ENCODE measurements at regions not wholly inside any gene's neighbourhood (a gene's known extent, or its start where the extent isn't known, plus 50 kb on each side); places are given as distances from the start of the nearest gene placed in this dataset.

GRCh38 chr3:13168391-13168790 is 95.2 kb upstream of the IQSEC1 start:
- peaks cover 42% of the 10 kb centered on the region for H3K27me3 ChIP-seq (ENCODE audit: low read depth, low read length)
- no peaks in the 10 kb centered on the region for H3K4me1 ChIP-seq (ENCODE audit: low read length)
- no peak overlapping the region for H2AFZ ChIP-seq (ENCODE audit: low read depth, low read length)
- 0 out of 2 replicates have a peak, but pooled peaks cover 2% of the 10 kb centered on the region for H4K20me1 ChIP-seq (ENCODE audit: insufficient read depth, low read length)
- no peak overlapping the region for H3K27ac ChIP-seq (ENCODE audit: low read length)
- TF ChIP-seq CTCF (IDR thresholded peaks at IDR 0.05; ENCODE audit: low read depth, low read length), result no peak
- no peaks in the 10 kb centered on the region for H3K36me3 ChIP-seq (replicated peaks; ENCODE audit: low read depth, low read length)
- H3K4me2 ChIP-seq (ENCODE audit: low read length), result no peak overlapping the region
- no peak overlapping the region for H3K9ac ChIP-seq (ENCODE audit: low read length)
- no peaks in the 10 kb centered on the region for H3K9me3 ChIP-seq (ENCODE audit: insufficient read depth, low read length)
- H3K4me3 ChIP-seq (ENCODE audit: low read length), result no peak overlapping the region
- H3K79me2 ChIP-seq (ENCODE audit: low read length), result no peaks in the 10 kb centered on the region

GRCh38 chr3:13167829-13168228 is 94.6 kb upstream of the IQSEC1 start:
- Histone ChIP-seq H3K4me3 (ENCODE audit: low read length) (no peak overlapping the region), H3K27me3 (ENCODE audit: low read depth, low read length) (peaks cover 40% of the 10 kb centered on the region), H3K79me2 (ENCODE audit: low read length) (no peaks in the 10 kb centered on the region), H3K9ac (ENCODE audit: low read length) (no peak overlapping the region), H4K20me1 (ENCODE audit: insufficient read depth, low read length) (0 out of 2 replicates have a peak, but pooled peaks cover 2% of the 10 kb centered on the region), H2AFZ (ENCODE audit: low read depth, low read length) (no peak overlapping the region), H3K4me1 (ENCODE audit: low read length) (no peaks in the 10 kb centered on the region), H3K9me3 (ENCODE audit: insufficient read depth, low read length) (no peaks in the 10 kb centered on the region), H3K27ac (ENCODE audit: low read length) (no peak overlapping the region), H3K4me2 (ENCODE audit: low read length) (no peak overlapping the region), H3K36me3 (replicated peaks; ENCODE audit: low read depth, low read length) (no peaks in the 10 kb centered on the region)
- TF ChIP-seq CTCF (IDR thresholded peaks at IDR 0.05; ENCODE audit: low read depth, low read length) (no peak), EZH2phosphoT487 (IDR thresholded peaks at IDR 0.05; ENCODE audit: low read depth) (no peak)

- H3K27ac ChIP-seq (ENCODE audit: low read length), result no peak overlapping the region
- no peaks in the 10 kb centered on the region for H3K4me1 ChIP-seq (ENCODE audit: low read length)
- peaks cover 36% of the 10 kb centered on the region for H3K27me3 ChIP-seq (ENCODE audit: low read depth, low read length)
- 0 out of 2 replicates have a peak, but pooled peaks cover 2% of the 10 kb centered on the region for H4K20me1 ChIP-seq (ENCODE audit: insufficient read depth, low read length)
- no peaks in the 10 kb centered on the region for H3K79me2 ChIP-seq (ENCODE audit: low read length)
- no peak for TF ChIP-seq CTCF (IDR thresholded peaks at IDR 0.05; ENCODE audit: low read depth, low read length)
- TF ChIP-seq EZH2phosphoT487 (IDR thresholded peaks at IDR 0.05; ENCODE audit: low read depth), result no peak
- H3K9ac ChIP-seq (ENCODE audit: low read length), result no peak overlapping the region
- H3K9me3 ChIP-seq (ENCODE audit: insufficient read depth, low read length), result no peaks in the 10 kb centered on the region
- H3K4me3 ChIP-seq (ENCODE audit: low read length), result no peak overlapping the region
- H3K4me2 ChIP-seq (ENCODE audit: low read length), result no peak overlapping the region
- no peak overlapping the region for H2AFZ ChIP-seq (ENCODE audit: low read depth, low read length)
- H3K36me3 ChIP-seq (replicated peaks; ENCODE audit: low read depth, low read length), result no peaks in the 10 kb centered on the region
Observed at GRCh38 chr3:13167064-13167743, 94.0 kb upstream of the IQSEC1 start.

GRCh38 chr3:13166243-13167063 is 93.2 kb upstream of the IQSEC1 start:
- Histone ChIP-seq H3K27ac (ENCODE audit: low read length) (no peak overlapping the region), H3K9ac (ENCODE audit: low read length) (no peak overlapping the region), H3K36me3 (replicated peaks; ENCODE audit: low read depth, low read length) (no peaks in the 10 kb centered on the region), H4K20me1 (ENCODE audit: insufficient read depth, low read length) (0 out of 2 replicates have a peak, but pooled peaks cover 2% of the 10 kb centered on the region), H3K4me2 (ENCODE audit: low read length) (no peak overlapping the region), H3K79me2 (ENCODE audit: low read length) (no peaks in the 10 kb centered on the region), H3K4me3 (ENCODE audit: low read length) (no peak overlapping the region), H3K4me1 (ENCODE audit: low read length) (no peaks in the 10 kb centered on the region), H3K9me3 (ENCODE audit: insufficient read depth, low read length) (no peaks in the 10 kb centered on the region), H3K27me3 (ENCODE audit: low read depth, low read length) (peaks cover 32% of the 10 kb centered on the region), H2AFZ (ENCODE audit: low read depth, low read length) (no peak overlapping the region)
- TF ChIP-seq CTCF (IDR thresholded peaks at IDR 0.05; ENCODE audit: low read depth, low read length) (no peak), EZH2phosphoT487 (IDR thresholded peaks at IDR 0.05; ENCODE audit: low read depth) (no peak)
